Germinal center (tissue), 1 donor: ENCODE measurements at regions not wholly inside any gene's neighbourhood (a gene's known extent, or its start where the extent isn't known, plus 50 kb on each side); places are given as distances from the start of the nearest gene placed in this dataset.

Experiments used
- DNase-seq: peaks from one replicate; pipeline ENCODE4 v3.0.0; 2012; ENCODE audit warnings: mixed read lengths, low spot score

DNA sequence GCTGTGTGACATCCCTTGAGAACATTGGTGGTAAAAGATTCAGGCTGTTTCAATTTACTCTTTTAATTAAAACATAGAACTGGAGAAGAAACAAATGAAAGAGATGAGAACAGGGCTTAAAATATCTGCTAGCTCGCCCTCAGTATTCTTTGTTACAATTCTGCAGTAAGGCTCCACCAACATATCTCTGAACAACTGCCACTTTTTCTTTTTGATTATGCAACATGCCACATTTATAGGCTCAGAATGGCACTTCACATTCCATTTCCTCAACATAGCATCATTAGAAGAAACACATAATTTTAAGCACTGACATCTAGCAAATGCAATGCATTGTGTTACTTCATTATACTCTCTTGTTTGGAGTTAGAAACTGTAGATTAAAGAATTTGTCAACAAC, 1315.2 kb downstream of the LRFN5 start:
- DNase-seq = no peak

DNA sequence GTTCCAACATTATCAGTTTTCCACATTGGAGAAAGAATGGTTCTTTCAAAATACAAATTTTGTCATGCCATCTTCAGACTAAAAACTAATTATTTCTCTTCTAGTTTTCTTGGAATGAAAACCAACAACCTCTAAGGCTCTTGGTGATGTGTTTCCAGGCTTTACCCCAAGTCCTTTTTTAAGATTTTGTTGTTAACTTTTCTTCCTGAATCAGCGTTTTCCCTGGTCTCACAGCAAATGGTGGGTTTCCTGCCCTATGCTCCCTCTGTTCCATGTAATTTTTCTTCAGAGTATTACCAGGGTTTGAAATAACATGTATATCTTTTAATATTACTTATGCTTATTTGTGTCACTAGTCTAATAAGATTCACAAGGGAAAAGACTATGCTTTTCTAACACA, 1311.9 kb downstream of the LRFN5 start:
- no peak for DNase-seq

DNA sequence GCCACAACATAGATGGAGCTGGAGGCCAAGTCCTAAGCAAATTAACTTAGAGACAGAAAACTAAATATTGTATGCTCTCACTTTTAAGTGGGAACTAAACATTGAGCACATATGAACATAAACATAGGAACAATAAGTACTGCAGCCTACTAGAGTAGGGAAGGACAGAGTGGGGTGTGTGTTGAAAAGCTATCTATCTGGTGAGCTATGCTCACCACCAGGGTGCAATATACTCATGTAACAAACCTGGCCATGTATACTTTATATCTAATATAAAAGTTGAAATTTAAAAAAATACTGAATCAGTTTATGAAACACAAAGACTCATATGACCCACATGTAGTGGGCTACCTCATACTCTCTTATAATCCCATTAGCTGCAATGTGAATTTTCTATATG, 1305.0 kb downstream of the LRFN5 start:
- DNase-seq = no peak

DNA sequence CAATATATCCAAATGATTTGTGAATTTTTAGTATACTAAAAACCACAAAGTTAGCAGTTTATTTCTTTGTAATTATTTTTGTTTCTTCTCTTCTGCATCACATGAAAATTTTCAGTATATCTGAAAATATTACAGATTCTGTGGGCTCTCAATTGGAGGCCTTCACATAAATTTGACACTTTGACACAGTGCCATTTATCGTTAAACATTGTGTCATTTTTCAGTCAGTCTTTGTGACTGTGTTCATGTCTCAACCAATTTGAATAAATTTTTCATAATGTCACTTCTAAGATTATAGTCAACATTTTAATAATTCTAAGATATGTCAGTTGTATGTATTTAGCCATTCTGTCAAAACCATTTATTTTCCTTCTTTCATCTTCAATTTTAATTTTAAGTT, 1303.0 kb downstream of the LRFN5 start:
- no peak for DNase-seq

DNA sequence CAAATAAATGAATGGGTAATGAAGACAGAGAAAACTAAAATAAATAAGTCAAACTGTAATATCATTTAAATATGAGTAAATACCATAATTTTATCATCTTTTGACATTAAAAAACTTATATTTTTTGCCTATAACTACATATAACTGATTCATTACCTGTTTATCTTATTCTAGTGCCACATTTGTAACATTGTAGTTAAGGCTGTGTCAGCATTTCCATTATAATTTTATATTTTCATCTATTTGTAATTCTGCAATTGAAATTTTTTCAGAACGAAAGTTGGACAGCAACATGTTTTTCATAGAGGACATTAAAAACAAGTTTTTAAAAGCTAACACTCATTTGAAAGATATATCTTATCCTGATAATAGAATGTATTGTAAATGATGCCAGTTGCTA, 1286.5 kb downstream of the LRFN5 start:
- DNase-seq = no peak

DNA sequence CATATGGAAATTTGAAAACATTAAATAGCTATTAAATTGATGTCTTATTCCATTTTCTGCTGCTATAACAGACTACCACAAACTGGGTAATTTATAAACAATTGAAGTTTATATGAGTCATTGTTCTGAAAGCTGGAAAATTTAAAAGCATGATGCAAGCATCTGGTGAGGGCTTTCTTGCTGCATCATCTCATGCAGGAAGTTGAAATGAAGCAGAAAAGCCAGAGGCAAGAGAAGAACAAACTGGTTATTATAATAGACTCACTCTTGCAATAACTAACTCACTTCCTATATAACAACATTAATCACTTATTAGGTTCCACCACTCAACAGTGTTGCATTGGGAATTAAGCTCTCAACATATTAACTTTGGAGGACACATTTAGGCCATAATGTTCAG, 1277.4 kb downstream of the LRFN5 start:
- DNase-seq = no peak

DNA sequence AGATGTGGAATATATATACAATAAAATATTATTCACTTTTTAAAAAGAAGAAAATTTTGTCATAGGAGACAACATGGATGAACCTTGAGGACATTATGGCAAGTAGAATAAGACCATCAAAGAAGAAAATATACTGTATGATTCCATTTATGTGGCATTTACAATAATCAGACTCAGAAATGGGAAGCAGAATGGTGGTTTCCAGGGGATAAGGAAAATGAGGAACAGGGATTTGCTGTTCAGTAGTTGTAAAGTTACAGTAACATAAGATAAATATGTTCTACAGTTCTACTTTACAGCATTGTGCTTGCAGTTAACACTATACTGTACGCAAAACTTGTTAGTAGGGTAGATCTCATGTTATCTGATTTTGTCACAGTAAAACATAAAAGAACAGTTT, 1271.0 kb downstream of the LRFN5 start:
- DNase-seq = no peak

DNA sequence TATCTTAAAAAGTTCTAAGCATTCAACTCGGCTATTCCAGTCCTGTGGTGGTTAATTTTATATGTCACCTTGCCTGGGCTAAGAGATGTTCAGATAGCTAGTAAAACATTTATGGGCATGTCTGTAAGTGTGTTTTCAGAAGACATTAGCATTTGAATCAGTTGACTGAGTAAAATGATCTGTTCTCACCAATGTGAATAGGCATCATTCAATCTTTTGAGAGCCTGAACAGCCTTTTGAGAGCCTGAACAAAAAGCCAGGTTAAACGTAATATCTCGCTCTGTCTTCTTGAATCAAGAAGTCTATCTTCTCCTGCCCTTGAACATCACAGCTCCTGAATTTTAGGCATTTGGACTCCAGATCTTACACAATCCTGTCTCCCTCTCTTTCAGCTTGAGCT, 1266.1 kb downstream of the LRFN5 start:
- no peak for DNase-seq

DNA sequence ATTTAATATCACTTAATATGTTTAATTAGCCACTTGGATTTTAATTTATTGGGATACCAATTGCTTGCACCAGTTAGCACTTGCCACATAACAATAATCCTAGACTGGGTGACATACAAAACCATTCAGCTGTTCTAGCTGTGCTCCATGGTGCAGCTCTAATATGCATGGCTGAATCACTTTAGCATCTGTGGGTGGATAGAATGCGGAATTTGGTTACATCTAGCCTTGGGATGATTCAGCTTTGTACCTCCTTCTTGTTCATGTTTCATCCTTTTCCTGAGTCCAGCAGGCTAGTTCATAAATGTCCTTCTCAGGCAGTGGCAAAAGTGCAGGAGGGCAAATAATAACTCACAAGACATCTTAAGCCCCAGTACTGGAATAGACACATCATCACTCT, 1263.0 kb downstream of the LRFN5 start:
- DNase-seq = no peak

DNA sequence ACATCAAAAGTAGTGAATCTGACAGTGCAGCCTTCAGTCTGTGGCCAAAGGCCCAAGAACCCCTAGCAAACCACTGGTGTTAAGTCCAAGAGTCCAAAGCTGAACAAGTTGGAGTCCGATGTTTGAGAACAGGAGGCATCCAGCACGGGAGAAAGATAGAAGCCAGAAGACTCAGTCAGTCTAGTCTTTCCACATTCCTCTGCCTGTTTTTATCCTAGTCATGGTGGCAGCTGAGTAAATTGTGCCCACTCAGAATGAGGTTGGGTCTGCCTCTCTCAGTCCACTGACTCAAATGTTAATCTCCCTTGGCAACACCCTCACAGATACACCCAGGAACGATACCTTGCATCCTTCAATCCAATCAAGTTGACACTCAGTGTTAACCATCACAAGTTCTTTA, 1255.4 kb downstream of the LRFN5 start:
- no peak for DNase-seq

DNA sequence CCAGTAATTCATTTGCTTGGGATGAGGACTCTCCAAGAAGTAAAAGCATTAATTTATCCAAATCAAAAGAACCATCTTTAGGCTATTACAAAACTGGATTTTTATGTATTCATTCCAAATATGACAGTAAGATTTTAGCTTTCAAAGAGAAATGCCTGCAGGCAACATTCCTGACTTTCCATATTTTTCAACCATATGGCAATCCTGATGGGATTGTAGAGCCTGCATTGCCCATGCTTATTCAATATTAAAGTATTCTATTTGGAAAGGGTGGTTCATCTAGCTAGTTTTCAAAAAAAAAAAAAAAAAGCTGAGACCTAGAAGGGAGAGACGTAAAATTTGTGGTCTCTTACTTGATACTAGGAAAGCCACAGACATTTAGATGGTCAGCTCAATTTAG, 1253.7 kb downstream of the LRFN5 start:
- no peak for DNase-seq

DNA sequence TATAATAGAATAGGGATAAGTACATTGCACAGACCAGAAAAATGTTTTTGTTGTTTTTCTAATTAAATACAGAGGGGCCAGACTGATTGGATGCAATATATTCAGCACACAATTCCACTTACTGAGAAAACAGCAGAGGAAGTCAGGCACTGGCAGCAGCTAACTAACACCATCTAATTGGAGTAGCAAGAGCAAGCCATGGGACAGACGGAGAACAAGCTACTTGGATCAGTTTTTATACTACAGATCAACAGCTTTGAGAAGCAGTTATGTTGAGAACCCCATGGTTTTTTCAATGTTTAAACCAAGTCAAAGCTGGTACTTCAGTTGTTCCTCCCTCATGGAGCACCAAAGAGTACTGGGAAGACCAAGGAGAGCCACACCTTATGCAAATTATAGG, 1249.4 kb downstream of the LRFN5 start:
- no peak for DNase-seq

DNA sequence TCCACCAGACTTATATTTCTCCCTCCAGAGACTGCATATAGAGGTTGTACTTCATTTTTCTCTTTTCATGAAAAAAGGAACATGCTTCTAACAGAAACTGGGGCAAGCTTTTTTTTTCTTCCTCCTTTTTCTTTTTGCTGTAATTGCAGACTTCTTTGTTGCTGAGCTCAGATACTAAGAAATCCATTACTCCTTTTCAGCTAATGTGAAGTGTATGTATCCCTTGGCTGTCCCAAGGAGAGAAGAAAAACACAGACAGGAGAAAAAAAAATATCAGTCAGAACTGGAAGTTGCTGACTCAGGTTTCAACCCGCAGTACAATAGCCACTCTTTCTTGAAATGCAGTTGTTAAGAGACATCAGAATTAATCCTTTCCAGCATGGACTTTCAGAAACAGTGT, 1248.4 kb downstream of the LRFN5 start:
- DNase-seq = no peak

DNA sequence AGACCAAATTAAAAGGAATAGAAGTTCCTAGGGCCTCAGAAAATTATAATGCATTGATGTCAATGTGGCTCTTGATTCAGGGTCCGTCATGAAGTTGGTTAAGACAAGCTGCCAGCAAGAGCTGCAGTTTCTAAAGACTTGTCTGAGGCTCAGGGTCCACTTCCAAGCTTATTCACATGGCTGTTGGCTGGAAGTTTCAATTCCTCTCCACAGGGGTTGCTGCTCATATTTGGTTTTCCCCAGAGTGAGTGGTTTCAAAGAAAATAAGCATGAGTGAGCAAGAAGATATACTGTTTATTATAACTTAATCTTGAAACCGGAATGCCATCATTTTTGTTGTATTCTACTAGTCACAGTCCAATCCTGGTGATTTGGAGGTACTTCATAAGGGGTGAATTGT, 1247.4 kb downstream of the LRFN5 start:
- DNase-seq = no peak

DNA sequence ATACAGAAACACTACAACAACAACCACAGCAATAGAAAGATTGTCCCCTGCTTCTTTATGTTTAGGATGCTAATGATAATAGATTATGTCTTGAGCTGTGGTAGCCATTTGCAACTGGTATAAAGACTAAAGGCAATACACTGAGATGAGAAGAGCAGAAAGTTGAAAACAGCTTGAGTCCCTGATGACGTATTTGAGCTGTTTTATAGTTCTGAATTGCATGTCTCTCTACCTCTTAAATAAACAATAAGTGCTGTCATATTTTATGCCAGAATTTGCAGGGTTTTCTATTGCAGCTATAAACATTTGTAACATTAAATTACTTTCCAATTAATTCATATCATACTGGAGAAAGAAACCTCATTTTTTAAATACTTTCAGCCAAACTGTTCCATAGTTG, 1242.0 kb downstream of the LRFN5 start:
- DNase-seq = no peak

DNA sequence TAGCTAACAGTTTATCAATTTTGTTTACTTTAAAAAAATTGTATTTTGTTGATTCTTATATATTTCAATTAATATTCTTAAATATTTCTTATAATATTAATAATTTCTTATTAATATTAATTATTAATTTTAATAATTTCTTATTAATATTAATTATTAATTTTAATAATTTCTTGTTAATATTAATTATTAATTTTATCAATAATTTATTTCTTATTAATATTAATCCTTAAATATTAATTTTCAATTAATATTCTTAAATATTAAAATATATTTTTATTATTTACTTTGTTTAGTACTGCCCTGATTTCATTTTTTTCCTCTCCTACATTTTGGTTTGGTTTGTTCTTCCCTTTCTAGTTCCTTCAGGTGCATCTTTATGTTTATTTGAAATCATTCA, 1208.1 kb downstream of the LRFN5 start:
- no peak for DNase-seq

DNA sequence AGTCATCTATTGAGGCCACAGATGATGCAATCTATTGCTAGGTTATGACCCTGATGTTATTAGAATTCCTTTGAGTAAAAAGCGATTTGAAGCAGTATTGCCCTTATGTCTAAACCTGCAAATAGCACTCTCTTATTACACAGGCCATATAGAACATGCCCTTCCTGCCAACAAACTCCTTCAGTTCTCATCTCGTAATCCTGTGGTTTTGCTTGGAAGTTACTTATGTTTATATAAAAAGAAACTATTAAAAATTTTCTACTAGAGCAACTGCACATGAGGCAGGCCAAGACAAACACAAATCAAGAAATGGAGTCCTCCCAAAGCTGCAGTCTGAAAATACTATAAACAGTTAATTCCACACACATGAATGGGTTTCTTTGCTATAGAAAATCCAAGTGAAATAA, 1200.2 kb downstream of the LRFN5 start:
- DNase-seq = no peak

DNA sequence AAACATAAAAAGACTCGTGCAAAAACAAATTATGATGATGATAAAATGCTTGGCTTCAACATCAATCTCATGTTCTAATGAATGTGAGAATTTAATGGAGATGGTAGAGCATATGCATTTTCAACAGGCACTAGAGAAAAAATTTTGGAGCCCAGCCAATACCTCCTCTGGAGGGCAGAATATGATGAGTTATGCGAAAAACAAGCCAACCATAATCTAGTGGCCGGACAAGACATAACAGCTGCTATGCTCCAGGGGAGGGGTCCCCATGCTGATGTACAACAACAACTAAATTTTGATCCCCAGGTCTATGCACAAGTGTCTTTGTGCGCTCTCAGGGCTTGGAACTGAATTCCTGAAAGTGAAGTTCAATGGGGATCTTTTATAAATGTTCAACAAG, 1197.5 kb downstream of the LRFN5 start:
- DNase-seq = no peak

DNA sequence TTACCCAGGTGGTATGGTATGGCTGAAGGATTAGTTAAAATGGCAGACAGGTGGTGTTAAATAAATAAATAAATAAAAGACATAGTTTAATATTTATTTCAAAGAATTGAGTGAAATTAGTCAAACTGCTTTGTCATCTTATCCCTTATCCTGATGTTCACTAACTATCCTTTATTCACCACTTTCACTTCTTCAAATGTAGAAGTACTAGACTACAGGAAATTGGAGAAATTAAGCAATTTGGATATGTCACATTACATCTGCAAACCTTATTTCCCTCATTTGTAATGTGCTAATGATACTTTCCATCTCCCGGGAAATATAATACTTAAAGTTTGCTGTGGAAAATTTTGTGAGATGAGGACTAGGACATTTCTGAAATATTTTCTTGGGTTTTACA, 1195.7 kb downstream of the LRFN5 start:
- DNase-seq = no peak

DNA sequence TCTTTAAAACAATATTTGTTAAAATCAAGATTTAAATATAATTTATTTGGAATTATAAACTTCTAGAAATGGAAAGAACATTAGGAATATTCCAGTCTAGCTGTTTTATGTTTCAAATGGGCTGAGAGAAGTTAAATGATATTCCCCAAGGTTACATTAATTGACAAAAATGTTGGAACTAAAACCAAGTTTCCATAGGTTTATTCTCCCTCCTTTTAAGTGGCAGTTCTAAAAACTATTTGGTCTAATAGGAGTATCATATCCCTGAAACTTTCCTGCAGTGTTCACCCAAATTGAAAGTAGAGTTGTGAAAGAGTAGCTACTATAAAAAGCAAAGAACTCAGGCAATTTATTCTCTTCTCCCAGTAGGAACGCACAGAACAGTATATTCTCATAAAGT, 1185.5 kb downstream of the LRFN5 start:
- DNase-seq = no peak

DNA sequence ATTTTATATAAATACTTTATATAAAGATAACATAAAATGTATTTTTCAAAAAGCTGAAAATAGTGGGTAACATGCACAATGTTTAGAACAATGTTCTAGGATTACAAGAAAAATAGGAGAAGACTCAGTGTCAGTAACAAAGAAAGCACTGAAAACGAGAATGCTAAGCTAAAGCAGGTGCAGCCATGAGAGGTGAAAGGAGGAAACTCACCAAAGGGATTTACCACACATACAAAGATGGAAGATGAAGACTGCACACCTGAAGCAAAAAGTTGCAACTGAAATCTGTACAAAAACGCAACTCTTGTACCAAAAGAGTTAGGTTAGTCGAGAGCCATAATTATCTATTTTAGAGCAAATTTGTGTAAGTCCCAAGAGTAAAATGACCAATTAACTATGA, 1176.1 kb downstream of the LRFN5 start:
- no peak for DNase-seq

DNA sequence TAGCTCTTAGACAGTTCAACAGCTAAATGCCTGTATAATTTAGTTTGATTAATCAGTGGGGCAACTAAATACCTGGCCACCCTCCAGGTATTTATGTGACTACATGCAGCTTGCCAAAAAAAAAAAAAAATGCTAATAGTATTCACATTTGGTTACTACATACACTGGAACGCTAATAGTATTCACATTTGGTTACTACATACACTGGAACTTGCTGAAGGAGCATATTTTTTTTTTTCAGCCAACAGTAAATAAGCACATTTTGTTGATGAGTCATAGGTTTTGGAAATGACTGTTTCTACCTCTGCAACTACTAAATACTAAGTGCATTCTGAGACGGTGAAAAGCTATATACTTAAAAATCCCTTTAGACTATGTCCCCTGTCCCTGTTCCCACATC, 1172.3 kb downstream of the LRFN5 start:
- no peak for DNase-seq

DNA sequence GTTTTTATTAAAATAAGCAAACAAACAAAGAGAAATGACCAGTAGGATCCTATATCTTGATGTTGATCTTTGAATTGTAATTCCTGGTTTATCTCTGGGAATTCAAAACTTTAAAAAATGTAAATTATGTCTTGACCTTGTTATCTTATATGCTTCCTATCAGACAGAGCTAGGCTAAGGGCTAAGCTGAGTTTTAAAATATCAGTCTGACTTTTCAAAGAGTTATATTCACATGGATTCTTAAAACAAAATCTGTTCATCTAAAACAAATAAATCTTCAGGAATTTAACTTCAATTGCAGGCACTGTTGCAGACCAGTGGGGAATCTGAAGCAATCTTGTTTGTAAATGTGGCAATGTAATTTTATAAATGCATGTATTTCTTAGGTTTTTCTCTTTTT, 1144.1 kb downstream of the LRFN5 start:
- no peak for DNase-seq

DNA sequence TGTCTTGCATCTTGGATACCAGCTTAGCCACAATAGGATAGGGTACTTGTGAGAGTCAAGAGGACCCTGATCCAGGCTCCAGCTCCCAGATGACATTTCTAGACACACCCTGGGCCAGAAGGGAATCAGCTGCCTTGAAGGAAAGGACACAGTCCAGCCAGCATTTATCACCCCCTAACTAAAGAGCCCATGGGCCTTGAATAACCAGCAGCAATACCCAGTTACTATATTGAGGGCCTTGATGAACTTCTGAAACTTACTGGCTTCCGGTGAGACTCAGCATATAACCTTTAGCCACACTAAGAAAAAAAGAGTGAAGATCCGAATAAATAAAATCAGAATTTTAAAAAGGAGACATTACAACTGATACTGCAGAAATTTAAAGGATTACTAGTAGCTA, 1135.4 kb downstream of the LRFN5 start:
- no peak for DNase-seq

DNA sequence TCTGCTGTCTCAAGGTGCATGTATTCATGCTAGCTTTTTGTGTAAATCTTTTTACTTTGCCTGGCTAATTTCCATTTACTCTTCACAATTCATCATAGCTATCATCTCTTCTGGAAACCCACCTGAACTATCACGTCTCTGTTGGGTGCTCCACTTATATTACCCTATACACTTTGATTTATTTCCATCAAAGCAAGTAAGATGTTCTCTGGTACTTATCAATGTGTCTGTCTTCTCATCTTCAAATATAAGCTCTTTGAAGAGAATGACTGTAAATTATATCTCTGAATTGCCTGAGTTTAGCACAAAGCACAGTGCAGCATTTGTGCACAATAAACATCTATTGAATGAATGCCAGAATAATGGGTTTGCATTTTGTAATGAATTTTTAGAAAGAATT, 1129.7 kb downstream of the LRFN5 start:
- no peak for DNase-seq

DNA sequence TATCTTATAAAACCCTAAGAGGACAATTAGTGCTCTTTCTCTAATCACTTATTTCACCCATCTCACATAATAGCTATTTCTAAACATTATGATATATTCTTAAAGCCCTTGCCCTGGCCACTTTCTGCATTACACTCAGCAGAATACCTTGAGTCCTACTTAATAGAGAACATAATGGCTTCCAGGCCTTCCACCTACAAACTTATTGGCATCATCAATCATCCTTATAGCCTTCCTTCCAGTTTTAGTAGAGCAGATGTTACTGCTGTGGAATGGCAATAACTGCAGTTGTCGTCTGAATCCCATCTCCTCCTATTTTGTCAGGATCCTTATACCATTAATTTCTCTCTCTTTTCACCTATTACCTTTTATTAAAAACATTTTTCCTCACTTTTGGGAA, 1127.4 kb downstream of the LRFN5 start:
- DNase-seq = no peak
